Adrenal gland (tissue), 5 donors: ENCODE measurements at regions not wholly inside any gene's neighbourhood (a gene's known extent, or its start where the extent isn't known, plus 50 kb on each side); places are given as distances from the start of the nearest gene placed in this dataset.

Source experiments
- POLR2A ChIP-seq, 2 donors: fragments of 450-650 bp; IDR thresholded peaks; one replicate each; pipeline ENCODE4 v1.6.1; 2017; ENCODE audit warnings: antibody characterized with exemption in 2 of 2, mild to moderate bottlenecking in 2 of 2, moderate library complexity in 1 of 2
- TF ChIP-seq, protein P1 (sequence below), 6 experiments: fragments of 450-650 bp in 4 of 6; fragments of 200-600 bp in 2 of 6; sonication (generic) in 1 of 6; IDR thresholded peaks; 1 replicate in 5 of 6; 2 replicates in 1 of 6; pipeline versions ENCODE4 v1.5.1 to v1.8.0; 2016 to 2021; ENCODE audit warnings: antibody characterized with exemption in 6 of 6, mild to moderate bottlenecking in 2 of 6, moderate library complexity in 1 of 6
- donor health status: DM: no; HTN: no; CAD: no.

GRCh38 chr12:46553266-46553665 lies 180.7 kb upstream of the SLC38A2 start:
- TF ChIP-seq, protein P1, sequence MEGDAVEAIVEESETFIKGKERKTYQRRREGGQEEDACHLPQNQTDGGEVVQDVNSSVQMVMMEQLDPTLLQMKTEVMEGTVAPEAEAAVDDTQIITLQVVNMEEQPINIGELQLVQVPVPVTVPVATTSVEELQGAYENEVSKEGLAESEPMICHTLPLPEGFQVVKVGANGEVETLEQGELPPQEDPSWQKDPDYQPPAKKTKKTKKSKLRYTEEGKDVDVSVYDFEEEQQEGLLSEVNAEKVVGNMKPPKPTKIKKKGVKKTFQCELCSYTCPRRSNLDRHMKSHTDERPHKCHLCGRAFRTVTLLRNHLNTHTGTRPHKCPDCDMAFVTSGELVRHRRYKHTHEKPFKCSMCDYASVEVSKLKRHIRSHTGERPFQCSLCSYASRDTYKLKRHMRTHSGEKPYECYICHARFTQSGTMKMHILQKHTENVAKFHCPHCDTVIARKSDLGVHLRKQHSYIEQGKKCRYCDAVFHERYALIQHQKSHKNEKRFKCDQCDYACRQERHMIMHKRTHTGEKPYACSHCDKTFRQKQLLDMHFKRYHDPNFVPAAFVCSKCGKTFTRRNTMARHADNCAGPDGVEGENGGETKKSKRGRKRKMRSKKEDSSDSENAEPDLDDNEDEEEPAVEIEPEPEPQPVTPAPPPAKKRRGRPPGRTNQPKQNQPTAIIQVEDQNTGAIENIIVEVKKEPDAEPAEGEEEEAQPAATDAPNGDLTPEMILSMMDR (IDR thresholded peaks at IDR 0.05): no peak
- TF ChIP-seq POLR2A (IDR thresholded peaks at IDR 0.05): no peak
